H1 (cell line): ENCODE measurements at regions not wholly inside any gene's neighbourhood (a gene's known extent, or its start where the extent isn't known, plus 50 kb on each side); places are given as distances from the start of the nearest gene placed in this dataset.

Experiments used
- CTCF ChIA-PET: fragments of 300-600 bp; sonication (Branson Sonifier 250); formaldehyde crosslinking; loops from one replicate; lab custom pipeline; 2021; ENCODE audit not compliant: partially characterized antibody; lab: Charles Lee
- POLR2A ChIA-PET: fragments of 300-600 bp; sonication (Branson Sonifier 250); formaldehyde crosslinking; loops from one replicate; lab custom pipeline; 2021; ENCODE audit warnings: inconsistent platforms; ENCODE audit not compliant: partially characterized antibody; lab: Charles Lee
- DNase-seq, 2 experiments: peaks; one replicate each; pipeline versions ENCODE4 v3.0.0 to v3.0.0-alpha.2; 2010 to 2022; ENCODE audit warnings: low spot score in 2 of 2, low read depth in 1 of 2, mixed read lengths in 1 of 2
- FAIRE-seq: peaks from 2 replicates; lab custom pipeline; 2011; peaks lifted over from hg19 to GRCh38; lab: Jason Lieb, UNC
- H2AFZ ChIP-seq: 2 replicates; pipeline ENCODE4 v1.8.1; 2012; ENCODE audit warnings: low read length, inconsistent platforms
- H2AK5ac ChIP-seq: 2 replicates; pipeline ENCODE4 v1.6.1; 2013; ENCODE audit warnings: low read depth, low read length
- H2BK120ac ChIP-seq: replicated peaks from 2 replicates; pipeline ENCODE3; 2013; ENCODE audit warnings: low read depth, low read length, inconsistent platforms
- H2BK12ac ChIP-seq: 2 replicates; pipeline ENCODE4 v1.6.1; 2013; ENCODE audit warnings: low read depth, low read length
- H2BK15ac ChIP-seq: 2 replicates; pipeline ENCODE4 v1.6.1; 2013; ENCODE audit warnings: low read length
- H2BK20ac ChIP-seq: 2 replicates; pipeline ENCODE4 v1.6.1; 2013; ENCODE audit warnings: low read length
- H2BK5ac ChIP-seq: 2 replicates; pipeline ENCODE4 v1.6.1; 2013; ENCODE audit warnings: low read depth, low read length
- H3K14ac ChIP-seq: 2 replicates; pipeline ENCODE4 v1.6.1; 2013; ENCODE audit warnings: inconsistent platforms; ENCODE audit not compliant: insufficient read length
- H3K18ac ChIP-seq: 2 replicates; pipeline ENCODE4 v1.6.1; 2013; ENCODE audit warnings: low read length; ENCODE audit errors: extremely low read depth
- H3K23ac ChIP-seq: 2 replicates; pipeline ENCODE4 v1.6.1; 2013; ENCODE audit warnings: inconsistent platforms; ENCODE audit not compliant: insufficient read length
- H3K23me2 ChIP-seq: 2 replicates; pipeline ENCODE4 v1.6.1; 2013; ENCODE audit warnings: low read depth, low read length
- H3K27ac ChIP-seq: 2 replicates; pipeline ENCODE4 v1.6.1; 2011; ENCODE audit warnings: low read depth, low read length, inconsistent platforms
- H3K27me3 ChIP-seq, 4 experiments: replicated peaks in 1 of 4; 1 replicate in 1 of 4; 2 replicates in 3 of 4; pipeline versions ENCODE4 v1.6.1 to v1.8.1; 2011 to 2013; ENCODE audit warnings: low read length in 3 of 4, mild to moderate bottlenecking in 3 of 4, inconsistent platforms in 2 of 4, mixed read lengths in 2 of 4, moderate library complexity in 1 of 4; ENCODE audit not compliant: control insufficient read depth in 3 of 4, insufficient read depth in 3 of 4; ENCODE audit errors: extremely low read depth in 1 of 4
- H3K36me3 ChIP-seq, 4 experiments: 2 replicates each; pipeline versions ENCODE4 v1.6.1 to v1.8.1; 2011 to 2013; ENCODE audit warnings: mild to moderate bottlenecking in 4 of 4, low read length in 3 of 4, moderate library complexity in 2 of 4, control low read depth in 1 of 4, inconsistent platforms in 1 of 4; ENCODE audit not compliant: insufficient read depth in 4 of 4, control insufficient read depth in 2 of 4
- H3K4ac ChIP-seq: replicated peaks from 2 replicates; pipeline ENCODE3; 2013; ENCODE audit warnings: low read length, low read depth, mixed read lengths, inconsistent platforms; ENCODE audit not compliant: insufficient read length
- H3K4me1 ChIP-seq, 4 experiments: replicated peaks in 1 of 4; 1 replicate in 1 of 4; 2 replicates in 3 of 4; pipeline versions ENCODE4 v1.6.1 to v1.8.1; 2011 to 2013; ENCODE audit warnings: low read length in 3 of 4, inconsistent platforms in 2 of 4, mixed read lengths in 1 of 4; ENCODE audit not compliant: insufficient read depth in 4 of 4, control insufficient read depth in 3 of 4
- H3K4me2 ChIP-seq, 2 experiments: 2 replicates each; pipeline versions ENCODE4 v1.6.1 to v1.8.1; 2011 to 2013; ENCODE audit warnings: low read depth in 2 of 2, low read length in 2 of 2, control low read depth in 1 of 2, inconsistent platforms in 1 of 2, mild to moderate bottlenecking in 1 of 2; ENCODE audit not compliant: insufficient read depth in 1 of 2
- H3K4me3 ChIP-seq, 4 experiments: fragments of 200-600, 300-600 bp in 1 of 4; sonication (generic), shearing (Covaris generic), sonication (Bioruptor Twin) in 1 of 4; 2 replicates each; pipeline versions ENCODE4 v1.5.1 to v1.8.1; 2011 to 2016; ENCODE audit warnings: low read length in 4 of 4, low read depth in 3 of 4, control low read depth in 2 of 4, inconsistent platforms in 2 of 4, mild to moderate bottlenecking in 2 of 4, mixed read lengths in 1 of 4, moderate library complexity in 1 of 4; ENCODE audit not compliant: insufficient read depth in 2 of 4; ENCODE audit errors: extremely low read depth in 1 of 4
- H3K56ac ChIP-seq: replicated peaks from 2 replicates; pipeline ENCODE3; 2013; ENCODE audit warnings: low read depth, mild to moderate bottlenecking, mixed read lengths, low read length, inconsistent platforms; ENCODE audit not compliant: insufficient read length
- H3K79me1 ChIP-seq: 2 replicates; pipeline ENCODE4 v1.6.1; 2013; ENCODE audit warnings: low read depth, low read length, control low read depth
- H3K79me2 ChIP-seq, 2 experiments: 2 replicates each; pipeline versions ENCODE4 v1.6.1 to v1.8.1; 2012 to 2013; ENCODE audit warnings: low read length in 2 of 2, mild to moderate bottlenecking in 2 of 2, inconsistent platforms in 1 of 2; ENCODE audit not compliant: insufficient read depth in 2 of 2, control insufficient read depth in 1 of 2
- H3K9ac ChIP-seq, 4 experiments: replicated peaks in 1 of 4; 1 replicate in 1 of 4; 2 replicates in 3 of 4; pipeline versions ENCODE4 v1.6.1 to v1.8.1; 2011 to 2013; ENCODE audit warnings: low read depth in 3 of 4, low read length in 3 of 4, control low read depth in 2 of 4, mild to moderate bottlenecking in 2 of 4, moderate library complexity in 2 of 4, inconsistent platforms in 1 of 4; ENCODE audit errors: extremely low read depth in 1 of 4
- H3K9me3 ChIP-seq, 2 experiments: 2 replicates each; pipeline versions ENCODE4 v1.6.1 to v1.8.1; 2012 to 2013; ENCODE audit warnings: mild to moderate bottlenecking in 2 of 2, moderate library complexity in 2 of 2, control low read depth in 1 of 2, inconsistent platforms in 1 of 2, low read depth in 1 of 2, low read length in 1 of 2, mixed read lengths in 1 of 2; ENCODE audit not compliant: insufficient read depth in 2 of 2
- H4K20me1 ChIP-seq, 2 experiments: replicated peaks in 1 of 2; 2 replicates each; pipeline versions ENCODE3 to v1.8.1; 2011 to 2013; ENCODE audit warnings: inconsistent platforms in 2 of 2, low read length in 2 of 2, mild to moderate bottlenecking in 1 of 2; ENCODE audit not compliant: insufficient read depth in 2 of 2, control insufficient read depth in 1 of 2
- H4K5ac ChIP-seq: 2 replicates; pipeline ENCODE4 v1.6.1; 2013; ENCODE audit warnings: low read length, low read depth, mixed read lengths, inconsistent platforms; ENCODE audit not compliant: insufficient read length
- H4K8ac ChIP-seq: 2 replicates; pipeline ENCODE4 v1.8.0; 2013; ENCODE audit warnings: mild to moderate bottlenecking, moderate library complexity, low read length, inconsistent platforms; ENCODE audit not compliant: insufficient read depth; ENCODE audit errors: extremely low read depth
- H4K91ac ChIP-seq: replicated peaks from 2 replicates; pipeline ENCODE3; 2013; ENCODE audit warnings: low read length, mixed read lengths, inconsistent platforms; ENCODE audit not compliant: insufficient read length
- ATF2 ChIP-seq: IDR thresholded peaks from 2 replicates; pipeline ENCODE4 v1.6.1; 2012; ENCODE audit warnings: low read length, inconsistent platforms
- BRCA1 ChIP-seq: IDR thresholded peaks from 2 replicates; pipeline ENCODE4 v1.6.1; 2012; ENCODE audit warnings: low read depth, low read length, improper control_type of control experiment
- GTF2F1 ChIP-seq: IDR thresholded peaks from 2 replicates; pipeline ENCODE4 v1.6.1; 2012; ENCODE audit warnings: low read depth, low read length, improper control_type of control experiment, borderline replicate concordance
- WGBS, 2 experiments: shearing (Covaris generic) in 1 of 2; methylation state at CpG; one replicate each; pipeline versions ENCODE4 v1.1.6 to v1.1.7; 2013 to 2015; ENCODE audit warnings: low lambda C conversion rate in 2 of 2, mixed read lengths in 2 of 2, inconsistent platforms in 1 of 2, low coverage in 1 of 2, missing lambda C conversion rate in 1 of 2; ENCODE audit not compliant: insufficient replicate concordance in 2 of 2, insufficient coverage in 1 of 2, insufficient read length in 1 of 2; ENCODE audit errors: extremely low coverage in 1 of 2, missing lambda C conversion rate in 1 of 2; 5-methylcytosine and 5-hydroxymethylcytosine counted together

- FAIRE-seq (no peak), DNase-seq (no peak)
- H3K18ac ChIP-seq = no peak overlapping the region
- no peak overlapping the region for H4K91ac ChIP-seq
- POLR2A ChIA-PET = no interaction called here
- H2AFZ ChIP-seq = no peak overlapping the region
- no peaks in the 10 kb centered on the region for H3K4me1 ChIP-seq
- H3K27me3 ChIP-seq = no peaks in the 10 kb centered on the region
- no peak overlapping the region for H3K27ac ChIP-seq
- 90% methylated on average over 3 of the region's 3 CpGs; no CpG with 5 or more reads in 1 of the 2 experiments for WGBS, 2 experiments
- H2BK20ac ChIP-seq = no peak overlapping the region
- H3K23me2 ChIP-seq = no peaks in the 10 kb centered on the region
- H3K14ac ChIP-seq = no peak overlapping the region
- H3K4me3 ChIP-seq = no peak overlapping the region
- CTCF ChIA-PET = interaction anchor here (1.6 to 2.0 kb wide), 2 partner anchors 11 to 678 kb away, joined by 3 to 4 read pairs; no protein-coding TSS in a partner anchor
- no peaks in the 10 kb centered on the region for H3K36me3 ChIP-seq
- no peaks in the 10 kb centered on the region for H4K20me1 ChIP-seq
- H2AK5ac ChIP-seq = no peak overlapping the region
- no peak overlapping the region for H2BK12ac ChIP-seq
- no peak overlapping the region for H3K4ac ChIP-seq
- no peak overlapping the region for H2BK5ac ChIP-seq
- no peaks in the 10 kb centered on the region for H3K79me1 ChIP-seq
- H4K8ac ChIP-seq = no peak overlapping the region
- no peak overlapping the region for H2BK15ac ChIP-seq
- no peak overlapping the region for H4K5ac ChIP-seq
- no peak overlapping the region for H3K4me2 ChIP-seq
- H3K56ac ChIP-seq = no peak overlapping the region
- no peaks in the 10 kb centered on the region for H3K79me2 ChIP-seq
- no peak overlapping the region for H3K23ac ChIP-seq
- H2BK120ac ChIP-seq = no peak overlapping the region
- H3K9me3 ChIP-seq = no peaks in the 10 kb centered on the region
- no peak overlapping the region for H3K9ac ChIP-seq
- TF ChIP-seq ATF2 (no peak), BRCA1 (no peak), GTF2F1 (no peak)
Observed at GRCh38 chr13:107881362-107881761, 334.0 kb downstream of the LIG4 start.
